HEK293 (cell line): ENCODE measurements at regions not wholly inside any gene's neighbourhood (a gene's known extent, or its start where the extent isn't known, plus 50 kb on each side); places are given as distances from the start of the nearest gene placed in this dataset.

Source experiments
- BCL6B ChIP-seq: fragments of 450-650 bp; formaldehyde crosslinking; IDR thresholded peaks from 2 replicates; pipeline ENCODE4 v1.5.1; 2017; ENCODE audit warnings: missing biosample characterization, missing genetic modification characterization
- GLI2 ChIP-seq: fragments of 450-650 bp; formaldehyde crosslinking; IDR thresholded peaks from 2 replicates; pipeline ENCODE4; 2017; ENCODE audit warnings: missing biosample characterization, missing genetic modification characterization, low read depth, borderline replicate concordance
- INSM2 ChIP-seq: fragments of 450-650 bp; formaldehyde crosslinking; IDR thresholded peaks from 2 replicates; pipeline ENCODE4 v1.5.1; 2016; ENCODE audit warnings: missing biosample characterization, missing genetic modification characterization
- KLF10 ChIP-seq: fragments of 450-650 bp; IDR thresholded peaks from 2 replicates; pipeline ENCODE4 v1.5.1; 2018; ENCODE audit warnings: missing biosample characterization, mild to moderate bottlenecking, missing genetic modification characterization
- KLF8 ChIP-seq: fragments of 450-650 bp; formaldehyde crosslinking; IDR thresholded peaks from 2 replicates; pipeline ENCODE4 v1.5.1; 2016; ENCODE audit warnings: missing biosample characterization, missing genetic modification characterization
- PRDM4 ChIP-seq: fragments of 450-650 bp; formaldehyde crosslinking; IDR thresholded peaks from 2 replicates; pipeline ENCODE4 v1.5.1; 2017; ENCODE audit warnings: missing biosample characterization, missing genetic modification characterization
- SCRT1 ChIP-seq: fragments of 450-650 bp; formaldehyde crosslinking; IDR thresholded peaks from 2 replicates; pipeline ENCODE4 v1.5.1; 2016; ENCODE audit warnings: missing biosample characterization, missing genetic modification characterization, borderline replicate concordance
- SP7 ChIP-seq: fragments of 450-650 bp; formaldehyde crosslinking; IDR thresholded peaks from 2 replicates; pipeline ENCODE4 v1.5.1; 2016; ENCODE audit warnings: missing biosample characterization, missing genetic modification characterization
- ZBTB1 ChIP-seq: fragments of 450-650 bp; formaldehyde crosslinking; IDR thresholded peaks from 2 replicates; pipeline ENCODE4 v1.5.1; 2016; ENCODE audit warnings: missing biosample characterization, missing genetic modification characterization
- ZBTB17 ChIP-seq: fragments of 450-650 bp; formaldehyde crosslinking; IDR thresholded peaks from 2 replicates; pipeline ENCODE4 v1.5.1; 2016; ENCODE audit warnings: missing biosample characterization, missing genetic modification characterization
- ZBTB20 ChIP-seq: fragments of 450-650 bp; formaldehyde crosslinking; IDR thresholded peaks from 2 replicates; pipeline ENCODE4 v1.5.1; 2016; ENCODE audit warnings: missing biosample characterization, missing genetic modification characterization
- ZBTB21 ChIP-seq: fragments of 450-650 bp; formaldehyde crosslinking; IDR thresholded peaks from 2 replicates; pipeline ENCODE4 v1.5.1; 2017; ENCODE audit warnings: missing biosample characterization, missing genetic modification characterization
- ZBTB44 ChIP-seq: fragments of 450-650 bp; IDR thresholded peaks from 2 replicates; pipeline ENCODE4 v1.5.1; 2018; ENCODE audit warnings: missing biosample characterization, mild to moderate bottlenecking, missing genetic modification characterization
- ZBTB8A ChIP-seq: fragments of 450-650 bp; formaldehyde crosslinking; IDR thresholded peaks from 2 replicates; pipeline ENCODE4 v1.5.1; 2016; ENCODE audit warnings: missing biosample characterization, missing genetic modification characterization
- ZNF121 ChIP-seq: fragments of 450-650 bp; formaldehyde crosslinking; IDR thresholded peaks from 2 replicates; pipeline ENCODE4 v1.5.1; 2016; ENCODE audit warnings: missing biosample characterization, missing genetic modification characterization
- ZNF18 ChIP-seq: fragments of 450-650 bp; formaldehyde crosslinking; IDR thresholded peaks from 2 replicates; pipeline ENCODE4 v1.5.1; 2016; ENCODE audit warnings: missing biosample characterization, missing genetic modification characterization
- ZNF366 ChIP-seq: fragments of 450-650 bp; formaldehyde crosslinking; conservative IDR thresholded peaks from 2 replicates; pipeline ENCODE4 v1.5.1; 2016; ENCODE audit warnings: missing biosample characterization, missing genetic modification characterization
- ZNF37A ChIP-seq: fragments of 450-650 bp; IDR thresholded peaks from 2 replicates; pipeline ENCODE4 v1.5.1; 2018; ENCODE audit warnings: missing biosample characterization, missing genetic modification characterization
- ZNF391 ChIP-seq: fragments of 450-650 bp; formaldehyde crosslinking; IDR thresholded peaks from 2 replicates; pipeline ENCODE4 v1.5.1; 2016; ENCODE audit warnings: low read depth, missing biosample characterization, missing genetic modification characterization, borderline replicate concordance
- ZNF394 ChIP-seq: fragments of 450-650 bp; formaldehyde crosslinking; IDR thresholded peaks from 2 replicates; pipeline ENCODE4 v1.5.1; 2016; ENCODE audit warnings: missing biosample characterization, missing genetic modification characterization, mild to moderate bottlenecking, moderate library complexity, borderline replicate concordance
- ZNF398 ChIP-seq: fragments of 450-650 bp; formaldehyde crosslinking; IDR thresholded peaks from 2 replicates; pipeline ENCODE4 v1.5.1; 2017; ENCODE audit warnings: missing biosample characterization, missing genetic modification characterization
- ZNF513 ChIP-seq: fragments of 450-650 bp; IDR thresholded peaks from 2 replicates; pipeline ENCODE4 v1.5.1; 2018; ENCODE audit warnings: missing biosample characterization, missing genetic modification characterization
- ZNF596 ChIP-seq: fragments of 450-650 bp; IDR thresholded peaks from 2 replicates; pipeline ENCODE4 v1.5.0; 2018; ENCODE audit warnings: missing biosample characterization, mild to moderate bottlenecking, missing genetic modification characterization, moderate library complexity
- ZNF626 ChIP-seq: fragments of 450-650 bp; sonication (Bioruptor Pico); formaldehyde crosslinking; IDR thresholded peaks from 2 replicates; pipeline ENCODE4 v1.5.1; 2018; ENCODE audit warnings: missing biosample characterization, missing genetic modification characterization, inconsistent platforms
- ZNF654 ChIP-seq: fragments of 450-650 bp; formaldehyde crosslinking; IDR thresholded peaks from 2 replicates; pipeline ENCODE4 v1.5.1; 2016; ENCODE audit warnings: low read depth, missing biosample characterization, missing genetic modification characterization
- ZNF843 ChIP-seq: fragments of 450-650 bp; formaldehyde crosslinking; IDR thresholded peaks from 2 replicates; pipeline ENCODE4 v1.5.1; 2016; ENCODE audit warnings: missing biosample characterization, missing genetic modification characterization
- ZSCAN4 ChIP-seq: fragments of 450-650 bp; formaldehyde crosslinking; IDR thresholded peaks from 2 replicates; pipeline ENCODE4 v1.5.1; 2017; ENCODE audit warnings: missing biosample characterization, missing genetic modification characterization

- peak; percentile 95 for TF ChIP-seq PRDM4 (tag by site-specific recombination)
- TF ChIP-seq ZBTB44 (tag by site-specific recombination) = peak; percentile 94
- 0 out of 2 replicates have a peak, but pooled peaks have one; percentile 38 for TF ChIP-seq ZBTB1 (tag by site-specific recombination)
- peak; percentile 25; the same call in 1 of the 2 replicates for TF ChIP-seq ZNF37A (tag by site-specific recombination)
- 0 out of 2 replicates have a peak, but pooled peaks have one; percentile 25 for TF ChIP-seq ZNF391 (tag by site-specific recombination)
- peak; percentile 69; the same call in 1 of the 2 replicates for TF ChIP-seq ZBTB8A (tag by site-specific recombination)
- TF ChIP-seq ZNF394 (tag by site-specific recombination) = no peak
- TF ChIP-seq KLF8 = peak; percentile 83
- peak; percentile 88 for TF ChIP-seq ZNF18 (tag by site-specific recombination)
- TF ChIP-seq ZNF626 (tag by site-specific recombination) = peak; percentile 52; the same call in 1 of the 2 replicates
- no peak for TF ChIP-seq ZBTB21 (tag by site-specific recombination)
- TF ChIP-seq SP7 (tag by site-specific recombination) = no peak
- peak; percentile 65 for TF ChIP-seq KLF10 (tag by site-specific recombination)
- TF ChIP-seq ZNF843 (tag by site-specific recombination) = peak; percentile 98
- peak; percentile 24; the same call in 1 of the 2 replicates for TF ChIP-seq ZNF513
- peak; percentile 47 for TF ChIP-seq ZNF366
- TF ChIP-seq ZBTB20 = no peak
- TF ChIP-seq ZNF121 (tag by site-specific recombination) = no peak
- TF ChIP-seq ZNF596 (tag by site-specific recombination) = peak; percentile 54
- peak; percentile 73; the same call in 1 of the 2 replicates for TF ChIP-seq SCRT1
- peak; percentile 32 for TF ChIP-seq ZSCAN4
- peak; percentile 82 for TF ChIP-seq BCL6B (tag by site-specific recombination)
- TF ChIP-seq GLI2 (tag by site-specific recombination) = peak; percentile 91
- peak; percentile 54; the same call in 1 of the 2 replicates for TF ChIP-seq ZBTB17 (tag by site-specific recombination)
- no peak for TF ChIP-seq ZNF398 (tag by site-specific recombination)
- TF ChIP-seq INSM2 (tag by site-specific recombination) = peak; percentile 86
- TF ChIP-seq ZNF654 (tag by site-specific recombination) = 0 out of 2 replicates have a peak, but pooled peaks have one; percentile 15
These were observed 53.9 kb upstream of the NRP1 start (continued) for GRCh38 chr10:33388382-33388781.
